ENCODE measurements at regions not wholly inside any gene's neighbourhood (a gene's known extent, or its start where the extent isn't known, plus 50 kb on each side); places are given as distances from the start of the nearest gene placed in this dataset.

- WGBS = 89% methylated on average over 6 of the region's 6 CpGs
- Histone ChIP-seq H3K27ac (no peak overlapping the region), H3K4me1 (replicated peaks) (peaks cover 3% of the 10 kb centered on the region), H3K27me3 (replicated peaks; ENCODE audit: insufficient read depth) (no peaks in the 10 kb centered on the region), H3K36me3 (no peaks in the 10 kb centered on the region), H3K4me3 (no peak overlapping the region), H3K9me3 (no peaks in the 10 kb centered on the region)
- TF ChIP-seq POLR2AphosphoS5 (IDR thresholded peaks at IDR 0.05) (no peak), CTCF (IDR thresholded peaks at IDR 0.05) (no peak), POLR2A (IDR thresholded peaks at IDR 0.05) (no peak)
- intact Hi-C loops (cut with DNase I) = no loop called here
- DNase-seq (ENCODE audit: low spot score) = no peak
Observed at GRCh38 chr5:5967373-5967772, 411.0 kb downstream of the MED10 start.

- intact Hi-C loops (cut with DNase I) = no loop called here
Observed at GRCh38 chr5:5965132-5965531, 413.2 kb downstream of the MED10 start.

GRCh38 chr5:5964347-5964746 is 414.0 kb downstream of the MED10 start:
- peaks cover 3% of the 10 kb centered on the region for H3K4me1 ChIP-seq (replicated peaks)
- no peak overlapping the region for H3K4me3 ChIP-seq
- intact Hi-C loops (cut with DNase I) = no loop called here
- 91% methylated on average over 4 of the region's 4 CpGs for WGBS
- no peaks in the 10 kb centered on the region for H3K27me3 ChIP-seq (replicated peaks; ENCODE audit: insufficient read depth)
- DNase-seq (ENCODE audit: low spot score) = no peak
- no peak overlapping the region for H3K27ac ChIP-seq
- TF ChIP-seq POLR2A (IDR thresholded peaks at IDR 0.05) (no peak), POLR2AphosphoS5 (IDR thresholded peaks at IDR 0.05) (no peak), CTCF (IDR thresholded peaks at IDR 0.05) (no peak)
- no peaks in the 10 kb centered on the region for H3K9me3 ChIP-seq
- no peaks in the 10 kb centered on the region for H3K36me3 ChIP-seq

More at GRCh38 chr5:5965132-5965531, 413.2 kb downstream of the MED10 start:
- 66% methylated on average over 5 of the region's 5 CpGs for WGBS
- DNase-seq (ENCODE audit: low spot score) = no peak
- Histone ChIP-seq H3K9me3 (no peaks in the 10 kb centered on the region), H3K27ac (no peak overlapping the region), H3K4me3 (no peak overlapping the region), H3K27me3 (replicated peaks; ENCODE audit: insufficient read depth) (no peaks in the 10 kb centered on the region), H3K4me1 (replicated peaks) (peaks cover 3% of the 10 kb centered on the region), H3K36me3 (no peaks in the 10 kb centered on the region)
- no peak for TF ChIP-seq POLR2AphosphoS5 (IDR thresholded peaks at IDR 0.05)
- no peak for TF ChIP-seq CTCF (IDR thresholded peaks at IDR 0.05)
- no peak for TF ChIP-seq POLR2A (IDR thresholded peaks at IDR 0.05)

- Histone ChIP-seq H3K27ac (no peak overlapping the region), H3K27me3 (replicated peaks; ENCODE audit: insufficient read depth) (no peaks in the 10 kb centered on the region), H3K4me3 (no peak overlapping the region), H3K4me1 (replicated peaks) (no peaks in the 10 kb centered on the region), H3K36me3 (no peaks in the 10 kb centered on the region), H3K9me3 (no peaks in the 10 kb centered on the region)
- TF ChIP-seq CTCF (IDR thresholded peaks at IDR 0.05) (no peak), POLR2AphosphoS5 (IDR thresholded peaks at IDR 0.05) (no peak), POLR2A (IDR thresholded peaks at IDR 0.05) (no peak)
- 76% methylated on average over 2 of the region's 2 CpGs for WGBS
- intact Hi-C loops (cut with DNase I) = no loop called here
- DNase-seq (ENCODE audit: low spot score) = no peak
Observed at GRCh38 chr5:5957737-5958136, 420.6 kb downstream of the MED10 start.

- no peak overlapping the region for H3K27ac ChIP-seq
- no peak for DNase-seq (ENCODE audit: low spot score)
- 64% methylated on average over 9 of the region's 9 CpGs for WGBS
- H3K27me3 ChIP-seq (replicated peaks; ENCODE audit: insufficient read depth) = no peaks in the 10 kb centered on the region
- no peak overlapping the region for H3K4me3 ChIP-seq
- H3K9me3 ChIP-seq = no peaks in the 10 kb centered on the region
- H3K4me1 ChIP-seq (replicated peaks) = no peaks in the 10 kb centered on the region
- H3K36me3 ChIP-seq = no peaks in the 10 kb centered on the region
- intact Hi-C loops (cut with DNase I) = no loop called here
- TF ChIP-seq POLR2AphosphoS5 (IDR thresholded peaks at IDR 0.05) (no peak), CTCF (IDR thresholded peaks at IDR 0.05) (no peak), POLR2A (IDR thresholded peaks at IDR 0.05) (no peak)
Observed at GRCh38 chr5:5954275-5954598, 424.1 kb downstream of the MED10 start.
